ENCODE measurements at regions not wholly inside any gene's neighbourhood (a gene's known extent, or its start where the extent isn't known, plus 50 kb on each side); places are given as distances from the start of the nearest gene placed in this dataset.
"Not testable (repeated sequence)": the region's sequence is repeated elsewhere in the genome, so short reads cannot be mapped to it uniquely, and the experiment has no call there.

- in situ Hi-C loops (cut with MboI; ENCODE audit: low sequenced_read_pairs), result no loop called here
Observed at GRCh38 chr6:6810727-6811126, 222.2 kb downstream of the LY86 start.

GRCh38 chr6:6811128-6812009 lies 222.8 kb downstream of the LY86 start:
- in situ Hi-C loops (cut with MboI; ENCODE audit: low sequenced_read_pairs), result no loop called here

- in situ Hi-C loops (cut with MboI; ENCODE audit: low sequenced_read_pairs), result no loop called here
Observed at GRCh38 chr6:6812427-6812826, 223.9 kb downstream of the LY86 start.

- in situ Hi-C loops (cut with MboI; ENCODE audit: low sequenced_read_pairs), result no loop called here
Observed at GRCh38 chr6:6815732-6816131, 227.2 kb downstream of the LY86 start.

- in situ Hi-C loops (cut with MboI; ENCODE audit: low sequenced_read_pairs), result no loop called here
Observed at GRCh38 chr6:6816716-6817115, 228.2 kb downstream of the LY86 start.

GRCh38 chr6:6818078-6818639 lies 229.6 kb downstream of the LY86 start:
- in situ Hi-C loops (cut with MboI; ENCODE audit: low sequenced_read_pairs), result no loop called here

GRCh38 chr6:6820641-6821238 lies 232.2 kb downstream of the LY86 start:
- in situ Hi-C loops (cut with MboI; ENCODE audit: low sequenced_read_pairs), result no loop called here

GRCh38 chr6:6821639-6822261 lies 233.2 kb downstream of the LY86 start:
- in situ Hi-C loops (cut with MboI; ENCODE audit: low sequenced_read_pairs), result no loop called here

GRCh38 chr6:6823030-6823429 lies 234.5 kb downstream of the LY86 start:
- in situ Hi-C loops (cut with MboI; ENCODE audit: low sequenced_read_pairs), result no loop called here

GRCh38 chr6:6823568-6824224 lies 235.2 kb downstream of the LY86 start:
- in situ Hi-C loops (cut with MboI; ENCODE audit: low sequenced_read_pairs), result no loop called here

GRCh38 chr6:6824381-6824780 lies 235.9 kb downstream of the LY86 start:
- in situ Hi-C loops (cut with MboI; ENCODE audit: low sequenced_read_pairs), result no loop called here

- in situ Hi-C loops (cut with MboI; ENCODE audit: low sequenced_read_pairs), result no loop called here
Observed at GRCh38 chr6:6825193-6825784, 236.8 kb downstream of the LY86 start.

- in situ Hi-C loops (cut with MboI; ENCODE audit: low sequenced_read_pairs), result no loop called here
Observed at GRCh38 chr6:6826095-6826901, 237.8 kb downstream of the LY86 start.

GRCh38 chr6:6826961-6827360 lies 238.4 kb downstream of the LY86 start:
- in situ Hi-C loops (cut with MboI; ENCODE audit: low sequenced_read_pairs), result no loop called here

- in situ Hi-C loops (cut with MboI; ENCODE audit: low sequenced_read_pairs), result no loop called here
Observed at GRCh38 chr6:6829872-6830685, 241.6 kb downstream of the LY86 start.

- in situ Hi-C loops (cut with MboI; ENCODE audit: low sequenced_read_pairs), result not testable (repeated sequence)
Observed at GRCh38 chr6:6830686-6831063, 242.2 kb downstream of the LY86 start.

GRCh38 chr6:6832439-6832838 lies 243.9 kb downstream of the LY86 start:
- in situ Hi-C loops (cut with MboI; ENCODE audit: low sequenced_read_pairs), result no loop called here

GRCh38 chr6:6834356-6835222 lies 246.1 kb downstream of the LY86 start:
- in situ Hi-C loops (cut with MboI; ENCODE audit: low sequenced_read_pairs), result no loop called here
